GM12875 (cell line): ENCODE measurements at regions not wholly inside any gene's neighbourhood (a gene's known extent, or its start where the extent isn't known, plus 50 kb on each side); places are given as distances from the start of the nearest gene placed in this dataset.

Source experiments
- H3K4me3 ChIP-seq: one replicate; pipeline ENCODE4 v1.5.1; 2011; ENCODE audit warnings: low read depth, low read length, control low read depth
- CTCF ChIP-seq: IDR thresholded peaks from 2 replicates; pipeline ENCODE4 v1.5.1; 2011; ENCODE audit warnings: low read depth, mild to moderate bottlenecking, control low read depth, inconsistent platforms, low read length, moderate library complexity, borderline replicate concordance; ENCODE audit not compliant: insufficient read depth

GRCh38 chr1:104064399-104064798 lies 314.7 kb downstream of the AMY1C start:
- no peak overlapping the region for H3K4me3 ChIP-seq
- no peak for TF ChIP-seq CTCF

GRCh38 chr1:104072915-104073371 lies 323.2 kb downstream of the AMY1C start:
- no peak overlapping the region for H3K4me3 ChIP-seq
- no peak for TF ChIP-seq CTCF

- no peak overlapping the region for H3K4me3 ChIP-seq
Measured at GRCh38 chr1:104073463-104073902, 323.8 kb downstream of the AMY1C start.

GRCh38 chr1:104082221-104082620 lies 332.5 kb downstream of the AMY1C start:
- TF ChIP-seq CTCF = no peak
- H3K4me3 ChIP-seq = no peak overlapping the region

More at GRCh38 chr1:104073463-104073902, 323.8 kb downstream of the AMY1C start:
- no peak for TF ChIP-seq CTCF

- no peak for TF ChIP-seq CTCF
- H3K4me3 ChIP-seq = no peak overlapping the region
Measured at GRCh38 chr1:104084380-104084779, 334.7 kb downstream of the AMY1C start.

GRCh38 chr1:104092698-104093097 lies 343.0 kb downstream of the AMY1C start:
- no peak for TF ChIP-seq CTCF
- no peak overlapping the region for H3K4me3 ChIP-seq

GRCh38 chr1:104098837-104099236 lies 349.1 kb downstream of the AMY1C start:
- TF ChIP-seq CTCF = no peak
- H3K4me3 ChIP-seq = no peak overlapping the region
